ENCODE measurements at regions not wholly inside any gene's neighbourhood (a gene's known extent, or its start where the extent isn't known, plus 50 kb on each side); places are given as distances from the start of the nearest gene placed in this dataset.

- TF ChIP-seq CTCF (IDR thresholded peaks at IDR 0.05) = no peak
- TF ChIP-seq POLR2A (IDR thresholded peaks at IDR 0.05) = no peak
These were observed 208.3 kb upstream of the C1orf174 start for GRCh38 chr1:4108331-4108730.

Data from tibial nerve (tissue), 3 donors.